ENCODE measurements at regions not wholly inside any gene's neighbourhood (a gene's known extent, or its start where the extent isn't known, plus 50 kb on each side); places are given as distances from the start of the nearest gene placed in this dataset.

- Histone ChIP-seq H3K27ac (no peak overlapping the region), H3K27me3 (peaks cover 13% of the 10 kb centered on the region), H3K4me1 (ENCODE audit: control insufficient read depth in 1 of 2, insufficient read depth in 1 of 2, low read depth in 1 of 2, low read length in 1 of 2) (no peaks in the 10 kb centered on the region), H3K4me3 (ENCODE audit: low read depth in 1 of 2, low read length in 1 of 2) (no peak overlapping the region), H3K9me3 (no peaks in the 10 kb centered on the region), H3K36me3 (no peaks in the 10 kb centered on the region)
- no peak for TF ChIP-seq CTCF (IDR thresholded peaks at IDR 0.05)
These were observed 303.0 kb upstream of the HDAC4 start for GRCh38 chr2:239703834-239704233.

GRCh38 chr2:239700686-239701345, 300.0 kb upstream of the HDAC4 start:
- Histone ChIP-seq H3K4me3 (ENCODE audit: low read depth in 1 of 2, low read length in 1 of 2) (no peak overlapping the region), H3K27ac (no peak overlapping the region), H3K4me1 (ENCODE audit: control insufficient read depth in 1 of 2, insufficient read depth in 1 of 2, low read depth in 1 of 2, low read length in 1 of 2) (no peaks in the 10 kb centered on the region), H3K27me3 (peaks cover 6% of the 10 kb centered on the region), H3K9me3 (no peaks in the 10 kb centered on the region), H3K36me3 (no peaks in the 10 kb centered on the region)
- no peak for TF ChIP-seq CTCF (IDR thresholded peaks at IDR 0.05)

GRCh38 chr2:239697399-239698164, 296.8 kb upstream of the HDAC4 start:
- Histone ChIP-seq H3K9me3 (no peaks in the 10 kb centered on the region), H3K4me3 (ENCODE audit: low read depth in 1 of 2, low read length in 1 of 2) (no peak overlapping the region), H3K4me1 (ENCODE audit: control insufficient read depth in 1 of 2, insufficient read depth in 1 of 2, low read depth in 1 of 2, low read length in 1 of 2) (no peaks in the 10 kb centered on the region), H3K27me3 (peaks cover 4% of the 10 kb centered on the region), H3K27ac (no peak overlapping the region), H3K36me3 (no peaks in the 10 kb centered on the region)
- no peak for TF ChIP-seq CTCF (IDR thresholded peaks at IDR 0.05)

GRCh38 chr2:239696559-239697207, 295.9 kb upstream of the HDAC4 start:
- H3K36me3 ChIP-seq: no peaks in the 10 kb centered on the region
- H3K9me3 ChIP-seq: no peaks in the 10 kb centered on the region
- no peaks in the 10 kb centered on the region for H3K4me1 ChIP-seq (ENCODE audit: control insufficient read depth in 1 of 2, insufficient read depth in 1 of 2, low read depth in 1 of 2, low read length in 1 of 2)
- H3K27me3 ChIP-seq: peaks cover 4% of the 10 kb centered on the region
- no peak overlapping the region for H3K27ac ChIP-seq
- no peak overlapping the region for H3K4me3 ChIP-seq (ENCODE audit: low read depth in 1 of 2, low read length in 1 of 2)
- no peak for TF ChIP-seq CTCF (IDR thresholded peaks at IDR 0.05)

- H3K9me3 ChIP-seq: no peaks in the 10 kb centered on the region
- H3K36me3 ChIP-seq: no peaks in the 10 kb centered on the region
- H3K4me1 ChIP-seq (ENCODE audit: control insufficient read depth in 1 of 2, insufficient read depth in 1 of 2, low read depth in 1 of 2, low read length in 1 of 2): no peaks in the 10 kb centered on the region
- no peak overlapping the region for H3K27ac ChIP-seq
- H3K27me3 ChIP-seq: peaks cover 4% of the 10 kb centered on the region
- no peak for TF ChIP-seq CTCF (IDR thresholded peaks at IDR 0.05)
- no peak overlapping the region for H3K4me3 ChIP-seq (ENCODE audit: low read depth in 1 of 2, low read length in 1 of 2)
These were observed 295.0 kb upstream of the HDAC4 start for GRCh38 chr2:239695728-239696240.
